Astrocyte (in vitro differentiated cells and primary cell): ENCODE measurements at regions not wholly inside any gene's neighbourhood (a gene's known extent, or its start where the extent isn't known, plus 50 kb on each side); places are given as distances from the start of the nearest gene placed in this dataset.

Experiments used
- DNase-seq: peaks from one replicate; pipeline ENCODE4 v3.0.0-alpha.2; 2010; ENCODE audit warnings: low read depth
- FAIRE-seq: peaks from 2 replicates; lab custom pipeline; 2011; peaks lifted over from hg19 to GRCh38; lab: Jason Lieb, UNC
- H2AFZ ChIP-seq: 2 replicates; pipeline ENCODE4 v1.6.0; 2012; ENCODE audit warnings: low read depth, low read length, inconsistent platforms
- H3K27ac ChIP-seq: 2 replicates; pipeline ENCODE4 v1.5.1; 2011; ENCODE audit warnings: low read depth, low read length, inconsistent platforms
- H3K27me3 ChIP-seq: 2 replicates; pipeline ENCODE4 v1.6.0; 2011; ENCODE audit warnings: low read length, inconsistent platforms; ENCODE audit not compliant: insufficient read depth
- H3K36me3 ChIP-seq: 2 replicates; pipeline ENCODE4 v1.5.1; 2011; ENCODE audit warnings: low read length, inconsistent platforms; ENCODE audit not compliant: insufficient read depth
- H3K4me1 ChIP-seq: 2 replicates; pipeline ENCODE4 v1.5.1; 2011; ENCODE audit warnings: low read length, inconsistent platforms; ENCODE audit not compliant: insufficient read depth
- H3K4me2 ChIP-seq: 2 replicates; pipeline ENCODE4 v1.6.0; 2012; ENCODE audit warnings: low read length, inconsistent platforms
- H3K4me3 ChIP-seq: 2 replicates; pipeline ENCODE4 v1.5.1; 2011; ENCODE audit warnings: low read depth, mild to moderate bottlenecking, low read length, inconsistent platforms; ENCODE audit not compliant: insufficient read depth
- H3K79me2 ChIP-seq: 2 replicates; pipeline ENCODE4 v1.6.0; 2012; ENCODE audit warnings: mild to moderate bottlenecking, low read length, inconsistent platforms; ENCODE audit not compliant: insufficient read depth
- H3K9ac ChIP-seq: 2 replicates; pipeline ENCODE4 v1.6.0; 2012; ENCODE audit warnings: mild to moderate bottlenecking, low read length, inconsistent platforms
- H3K9me3 ChIP-seq: 2 replicates; pipeline ENCODE4 v1.5.1; 2012; ENCODE audit warnings: low read depth, mild to moderate bottlenecking, low read length, inconsistent platforms; ENCODE audit not compliant: insufficient read depth
- H4K20me1 ChIP-seq: 2 replicates; pipeline ENCODE4 v1.6.0; 2012; ENCODE audit warnings: low read length, inconsistent platforms; ENCODE audit not compliant: insufficient read depth
- H3K27ac Mint-ChIP-seq: one replicate; pipeline ENCODE4 v1.8.0; 2021; ENCODE audit warnings: mild to moderate bottlenecking, mixed read lengths; ENCODE audit not compliant: unreplicated experiment
- H3K27me3 Mint-ChIP-seq: one replicate; pipeline ENCODE4 v1.8.0; 2021; ENCODE audit warnings: low read depth, mixed read lengths; ENCODE audit not compliant: unreplicated experiment
- H3K36me3 Mint-ChIP-seq: one replicate; pipeline ENCODE4 v1.8.0; 2021; ENCODE audit warnings: low read depth, mixed read lengths; ENCODE audit not compliant: unreplicated experiment
- H3K4me1 Mint-ChIP-seq: one replicate; pipeline ENCODE4 v1.8.0; 2021; ENCODE audit warnings: low read depth, mixed read lengths; ENCODE audit not compliant: unreplicated experiment
- H3K4me3 Mint-ChIP-seq: one replicate; pipeline ENCODE4 v1.8.0; 2021; ENCODE audit warnings: mild to moderate bottlenecking, moderate library complexity, mixed read lengths; ENCODE audit not compliant: unreplicated experiment
- H3K9me3 Mint-ChIP-seq: one replicate; pipeline ENCODE4 v1.8.0; 2021; ENCODE audit warnings: mild to moderate bottlenecking, mixed read lengths; ENCODE audit not compliant: unreplicated experiment
- CTCF ChIP-seq: IDR thresholded peaks from 2 replicates; pipeline ENCODE4 v1.5.1; 2011; ENCODE audit warnings: low read depth, mild to moderate bottlenecking, inconsistent platforms, low read length, moderate library complexity; ENCODE audit not compliant: insufficient read depth
- EZH2 ChIP-seq: IDR thresholded peaks from 2 replicates; pipeline ENCODE4 v1.6.1; 2012; ENCODE audit warnings: mild to moderate bottlenecking, low read length, inconsistent platforms; ENCODE audit not compliant: insufficient read depth

DNA sequence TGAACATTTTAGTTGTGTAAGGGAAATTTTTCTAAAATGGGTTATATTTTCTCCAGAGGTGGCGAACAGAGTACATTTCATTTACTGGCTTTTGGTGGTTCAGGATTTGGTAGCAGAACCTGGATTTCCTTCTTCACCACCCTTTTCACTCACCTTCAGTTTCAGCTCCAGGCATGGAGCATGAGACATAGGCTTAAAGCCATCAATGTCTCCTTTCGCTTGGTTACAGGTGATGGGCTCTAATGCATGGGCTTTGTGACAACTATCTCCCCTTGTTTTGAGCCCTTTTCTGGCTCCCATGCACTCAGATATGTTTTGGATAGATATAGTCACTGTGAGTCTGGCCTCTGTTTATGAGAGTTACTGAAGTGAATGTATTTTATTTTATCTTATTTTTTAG lies 96.6 kb upstream of the ANKRD28 start:
- no peaks in the 10 kb centered on the region for H3K9me3 ChIP-seq
- no peak overlapping the region for H2AFZ ChIP-seq
- H3K9me3 Mint-ChIP-seq, result peaks cover 14% of the 10 kb centered on the region
- H3K36me3 ChIP-seq, result no peaks in the 10 kb centered on the region
- H3K27ac ChIP-seq, result peak overlapping the region; percentile 69
- H3K4me1 ChIP-seq, result peaks cover 26% of the 10 kb centered on the region
- peak overlapping the region; percentile 58 for H3K4me2 ChIP-seq
- no peaks in the 10 kb centered on the region for H3K79me2 ChIP-seq
- H3K4me1 Mint-ChIP-seq, result peaks cover 10% of the 10 kb centered on the region
- H3K4me3 ChIP-seq, result no peak overlapping the region
- peaks cover 2% of the 10 kb centered on the region for H3K36me3 Mint-ChIP-seq
- no peak overlapping the region for H3K27ac Mint-ChIP-seq
- no peak for FAIRE-seq
- no peaks in the 10 kb centered on the region for H4K20me1 ChIP-seq
- TF ChIP-seq CTCF, result no peak
- no peak for TF ChIP-seq EZH2
- no peaks in the 10 kb centered on the region for H3K27me3 ChIP-seq
- no peaks in the 10 kb centered on the region for H3K27me3 Mint-ChIP-seq
- H3K9ac ChIP-seq, result peak overlapping the region; percentile 49
- DNase-seq, result no peak
- no peak overlapping the region for H3K4me3 Mint-ChIP-seq

GRCh38 chr3:15896500-15896899 lies 98.7 kb upstream of the ANKRD28 start:
- no peak overlapping the region for H3K9ac ChIP-seq
- no peak overlapping the region for H3K27ac Mint-ChIP-seq
- no peak overlapping the region for H3K4me2 ChIP-seq
- no peaks in the 10 kb centered on the region for H3K27me3 ChIP-seq
- H3K36me3 Mint-ChIP-seq, result no peaks in the 10 kb centered on the region
- peaks cover 10% of the 10 kb centered on the region for H3K4me1 Mint-ChIP-seq
- no peak overlapping the region for H3K27ac ChIP-seq
- H3K27me3 Mint-ChIP-seq, result no peaks in the 10 kb centered on the region
- no peak overlapping the region for H3K4me3 Mint-ChIP-seq
- peaks cover 26% of the 10 kb centered on the region for H3K4me1 ChIP-seq
- peaks cover 6% of the 10 kb centered on the region for H3K9me3 Mint-ChIP-seq
- no peak overlapping the region for H2AFZ ChIP-seq
- no peak overlapping the region for H3K4me3 ChIP-seq
- no peak for DNase-seq
- no peaks in the 10 kb centered on the region for H3K9me3 ChIP-seq
- no peak for TF ChIP-seq CTCF
- TF ChIP-seq EZH2, result no peak
- no peaks in the 10 kb centered on the region for H3K36me3 ChIP-seq
- FAIRE-seq, result no peak
- no peaks in the 10 kb centered on the region for H3K79me2 ChIP-seq
- H4K20me1 ChIP-seq, result no peaks in the 10 kb centered on the region

DNA sequence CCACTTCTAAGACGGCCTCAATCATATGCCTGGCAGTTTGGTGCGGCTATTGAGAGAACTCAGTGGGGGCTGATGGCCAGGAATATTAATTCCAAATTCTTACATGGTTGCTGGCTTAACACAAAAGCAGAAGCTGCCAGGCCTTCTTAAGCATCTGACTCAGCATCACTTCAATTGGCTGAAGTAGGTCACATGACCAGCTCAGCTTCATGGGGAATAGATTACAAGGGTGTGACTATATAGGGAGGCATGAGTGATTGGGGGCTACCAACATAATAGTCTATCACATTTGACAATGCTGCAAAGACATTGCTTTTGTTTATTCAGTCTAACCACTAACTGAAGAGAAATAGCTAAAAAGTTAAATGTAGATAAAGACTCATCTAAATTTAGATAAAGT lies 101.6 kb upstream of the ANKRD28 start:
- Mint-ChIP-seq H3K4me3 (no peak overlapping the region), H3K27ac (peak overlapping the region; percentile 44), H3K4me1 (no peaks in the 10 kb centered on the region), H3K36me3 (no peaks in the 10 kb centered on the region), H3K9me3 (peaks cover 4% of the 10 kb centered on the region), H3K27me3 (no peaks in the 10 kb centered on the region)
- no peaks in the 10 kb centered on the region for H3K79me2 ChIP-seq
- H2AFZ ChIP-seq, result peak overlapping the region; percentile 19
- H3K4me3 ChIP-seq, result no peak overlapping the region
- peak; percentile 98 for DNase-seq
- H3K27ac ChIP-seq, result peak overlapping the region; percentile 62
- peak overlapping the region; percentile 33 for H3K4me2 ChIP-seq
- H3K9ac ChIP-seq, result no peak overlapping the region
- peaks cover 6% of the 10 kb centered on the region for H3K4me1 ChIP-seq
- TF ChIP-seq CTCF (no peak), EZH2 (no peak)
- H4K20me1 ChIP-seq, result no peaks in the 10 kb centered on the region
- no peaks in the 10 kb centered on the region for H3K36me3 ChIP-seq
- no peak for FAIRE-seq
- H3K9me3 ChIP-seq, result no peaks in the 10 kb centered on the region
- no peaks in the 10 kb centered on the region for H3K27me3 ChIP-seq
